Keratinocyte (primary cell): ENCODE measurements at regions not wholly inside any gene's neighbourhood (a gene's known extent, or its start where the extent isn't known, plus 50 kb on each side); places are given as distances from the start of the nearest gene placed in this dataset.

Source experiments
- DNase-seq: peaks from one replicate; pipeline ENCODE4 v3.0.0-alpha.2; 2011; ENCODE audit warnings: low read depth, missing footprints, low spot score
- FAIRE-seq: peaks from 2 replicates; lab custom pipeline; 2011; peaks lifted over from hg19 to GRCh38; lab: Jason Lieb, UNC
- H2AFZ ChIP-seq: 2 replicates; pipeline ENCODE4 v1.6.0; 2012; ENCODE audit warnings: low read length, control low read depth, inconsistent platforms; ENCODE audit not compliant: control insufficient read depth
- H3K27ac ChIP-seq: 2 replicates; pipeline ENCODE4 v1.5.1; 2011; ENCODE audit warnings: low read length; ENCODE audit not compliant: control insufficient read depth, insufficient read depth
- H3K27me3 ChIP-seq: 3 replicates; pipeline ENCODE4 v1.6.0; 2011; ENCODE audit warnings: low read length; ENCODE audit not compliant: control insufficient read depth, insufficient read depth; ENCODE audit errors: extremely low read depth
- H3K36me3 ChIP-seq, 2 experiments: 2 replicates in 1 of 2; 3 replicates in 1 of 2; pipeline ENCODE4 v1.5.1; 2011; ENCODE audit warnings: low read length in 2 of 2, mild to moderate bottlenecking in 1 of 2; ENCODE audit not compliant: control insufficient read depth in 2 of 2, insufficient read depth in 2 of 2; ENCODE audit errors: extremely low read depth in 1 of 2
- H3K4me1 ChIP-seq: 3 replicates; pipeline ENCODE4 v1.5.1; 2011; ENCODE audit warnings: low read length; ENCODE audit not compliant: control insufficient read depth, insufficient read depth; ENCODE audit errors: extremely low read depth
- H3K4me2 ChIP-seq: 3 replicates; pipeline ENCODE4 v1.6.0; 2011; ENCODE audit warnings: low read depth, low read length; ENCODE audit not compliant: control insufficient read depth, insufficient read depth; ENCODE audit errors: extremely low read depth
- H3K4me3 ChIP-seq, 3 experiments: fragments of 200-600 bp in 1 of 3; sonication (generic) in 1 of 3; 2 replicates in 2 of 3; 3 replicates in 1 of 3; pipeline ENCODE4 v1.5.1; 2011 to 2016; ENCODE audit warnings: low read length in 3 of 3, mild to moderate bottlenecking in 3 of 3, control low read depth in 2 of 3, inconsistent platforms in 1 of 3, low read depth in 1 of 3, mixed read lengths in 1 of 3, mixed run types in 1 of 3, moderate library complexity in 1 of 3; ENCODE audit not compliant: control insufficient read depth in 2 of 3, insufficient read depth in 2 of 3; ENCODE audit errors: extremely low read depth in 1 of 3
- H3K79me2 ChIP-seq: 2 replicates; pipeline ENCODE4 v1.6.0; 2012; ENCODE audit warnings: low read length; ENCODE audit not compliant: control insufficient read depth, insufficient read depth
- H3K9ac ChIP-seq: 3 replicates; pipeline ENCODE4 v1.6.0; 2011; ENCODE audit warnings: low read length; ENCODE audit not compliant: control insufficient read depth, insufficient read depth; ENCODE audit errors: extremely low read depth
- H3K9me1 ChIP-seq: 3 replicates; pipeline ENCODE4 v1.6.0; 2011; ENCODE audit warnings: low read length; ENCODE audit not compliant: control insufficient read depth, insufficient read depth; ENCODE audit errors: extremely low read depth
- H3K9me3 ChIP-seq: 2 replicates; pipeline ENCODE4 v1.5.1; 2012; ENCODE audit warnings: low read depth, low read length; ENCODE audit not compliant: control insufficient read depth
- H4K20me1 ChIP-seq: 3 replicates; pipeline ENCODE4 v1.6.0; 2011; ENCODE audit warnings: low read length; ENCODE audit not compliant: control insufficient read depth, insufficient read depth; ENCODE audit errors: extremely low read depth
- EZH2 ChIP-seq: IDR thresholded peaks from one replicate; pipeline ENCODE4 v1.6.1; 2012; ENCODE audit warnings: inconsistent platforms, mild to moderate bottlenecking, low read length, moderate library complexity
- dilution Hi-C: fragments of 300-500 bp; cut with MboI; formaldehyde crosslinking; loops from one replicate; pipeline ENCODE4 v1.7.0; 2020; ENCODE audit warnings: low sequenced_read_pairs; ENCODE audit not compliant: extremely low pct_ligation_motif_present
- TF ChIP-seq, protein P1 (sequence below), 3 experiments: IDR thresholded peaks in 1 of 3; conservative IDR thresholded peaks in 1 of 3; optimal IDR thresholded peaks in 1 of 3; 2 replicates in 2 of 3; 3 replicates in 1 of 3; pipeline versions ENCODE3 to v1.5.1; 2011; ENCODE audit warnings: low read length in 3 of 3, mild to moderate bottlenecking in 3 of 3, moderate library complexity in 2 of 3, control low read depth in 1 of 3, inconsistent platforms in 1 of 3; ENCODE audit not compliant: insufficient read depth in 2 of 3; ENCODE audit errors: extremely low read depth in 1 of 3

- Histone ChIP-seq H4K20me1 (no peaks in the 10 kb centered on the region), H3K79me2 (no peaks in the 10 kb centered on the region), H3K9ac (peak overlapping the region; percentile 73), H3K4me2 (peak overlapping the region; percentile 91), H3K4me1 (peaks cover 21% of the 10 kb centered on the region), H3K9me3 (no peaks in the 10 kb centered on the region), H3K9me1 (no peaks in the 10 kb centered on the region), H3K27ac (peak overlapping the region; percentile 80), H2AFZ (peak overlapping the region; percentile 90), H3K36me3 (no peaks in the 10 kb centered on the region), H3K27me3 (no peaks in the 10 kb centered on the region), H3K4me3 (peak overlapping the region; percentile 46 to 74 (median 73))
- FAIRE-seq (peak; percentile 71), DNase-seq (no peak)
- dilution Hi-C loops: no loop called here
- no peak for TF ChIP-seq EZH2
- TF ChIP-seq, protein P1, sequence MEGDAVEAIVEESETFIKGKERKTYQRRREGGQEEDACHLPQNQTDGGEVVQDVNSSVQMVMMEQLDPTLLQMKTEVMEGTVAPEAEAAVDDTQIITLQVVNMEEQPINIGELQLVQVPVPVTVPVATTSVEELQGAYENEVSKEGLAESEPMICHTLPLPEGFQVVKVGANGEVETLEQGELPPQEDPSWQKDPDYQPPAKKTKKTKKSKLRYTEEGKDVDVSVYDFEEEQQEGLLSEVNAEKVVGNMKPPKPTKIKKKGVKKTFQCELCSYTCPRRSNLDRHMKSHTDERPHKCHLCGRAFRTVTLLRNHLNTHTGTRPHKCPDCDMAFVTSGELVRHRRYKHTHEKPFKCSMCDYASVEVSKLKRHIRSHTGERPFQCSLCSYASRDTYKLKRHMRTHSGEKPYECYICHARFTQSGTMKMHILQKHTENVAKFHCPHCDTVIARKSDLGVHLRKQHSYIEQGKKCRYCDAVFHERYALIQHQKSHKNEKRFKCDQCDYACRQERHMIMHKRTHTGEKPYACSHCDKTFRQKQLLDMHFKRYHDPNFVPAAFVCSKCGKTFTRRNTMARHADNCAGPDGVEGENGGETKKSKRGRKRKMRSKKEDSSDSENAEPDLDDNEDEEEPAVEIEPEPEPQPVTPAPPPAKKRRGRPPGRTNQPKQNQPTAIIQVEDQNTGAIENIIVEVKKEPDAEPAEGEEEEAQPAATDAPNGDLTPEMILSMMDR (optimal IDR thresholded peaks at IDR 0.05 in 1 of 3, IDR thresholded peaks at IDR 0.05 in 1 of 3, conservative IDR thresholded peaks at IDR 0.05 in 1 of 3; ENCODE audit: extremely low read depth in 1 of 3, insufficient read depth in 2 of 3, low read length in 3 of 3): no peak
Observed at GRCh38 chr3:127457094-127457475, 133.4 kb downstream of the TPRA1 start.

DNA sequence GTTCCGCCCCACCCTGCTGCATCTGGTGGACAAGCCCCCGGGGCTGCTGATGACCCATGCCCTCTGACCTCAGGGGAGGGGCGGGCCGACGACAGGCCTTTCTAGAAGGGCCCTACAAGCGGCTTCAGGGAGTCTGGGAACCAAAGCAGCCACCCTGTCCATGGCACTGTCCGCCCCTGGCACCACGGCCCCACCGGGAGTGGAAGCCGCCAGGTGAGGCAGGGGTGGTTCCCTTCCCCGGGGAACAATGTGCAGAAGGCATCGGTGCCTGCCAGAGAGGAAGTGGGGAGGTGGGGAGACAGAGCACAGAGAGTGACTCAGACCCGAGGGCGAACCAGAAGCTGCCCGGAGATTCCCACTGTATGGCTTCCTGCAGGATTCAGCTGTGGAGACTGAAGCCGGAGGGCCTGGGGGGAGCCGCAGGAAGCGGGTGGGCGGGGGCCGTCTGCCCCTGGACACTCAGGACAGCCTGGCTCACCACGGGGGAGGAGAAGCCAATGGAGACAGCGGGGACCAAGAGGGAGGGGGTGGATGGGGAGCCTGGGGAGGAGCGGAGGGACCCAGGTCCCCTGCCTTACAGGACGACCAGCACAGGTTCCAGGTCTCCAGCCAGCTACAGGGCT, 134.0 kb downstream of the TPRA1 start:
- no peaks in the 10 kb centered on the region for H3K36me3 ChIP-seq
- H3K9ac ChIP-seq: peak overlapping the region; percentile 73
- H3K4me2 ChIP-seq: peak overlapping the region; percentile 91
- peak overlapping the region; percentile 46 to 74 (median 73) for H3K4me3 ChIP-seq
- peak overlapping the region; percentile 90 for H2AFZ ChIP-seq
- dilution Hi-C loops: no loop called here
- H3K9me1 ChIP-seq: no peaks in the 10 kb centered on the region
- DNase-seq (peak; percentile 44), FAIRE-seq (peak; percentile 87)
- TF ChIP-seq, protein P1 (optimal IDR thresholded peaks at IDR 0.05 in 1 of 3, IDR thresholded peaks at IDR 0.05 in 1 of 3, conservative IDR thresholded peaks at IDR 0.05 in 1 of 3; ENCODE audit: extremely low read depth in 1 of 3, insufficient read depth in 2 of 3, low read length in 3 of 3): no peak
- no peak for TF ChIP-seq EZH2
- no peaks in the 10 kb centered on the region for H3K27me3 ChIP-seq
- no peaks in the 10 kb centered on the region for H4K20me1 ChIP-seq
- H3K27ac ChIP-seq: peak overlapping the region; percentile 80
- no peaks in the 10 kb centered on the region for H3K9me3 ChIP-seq
- no peaks in the 10 kb centered on the region for H3K79me2 ChIP-seq
- H3K4me1 ChIP-seq: peaks cover 21% of the 10 kb centered on the region
